A549 (cell line): ENCODE measurements at regions not wholly inside any gene's neighbourhood (a gene's known extent, or its start where the extent isn't known, plus 50 kb on each side); places are given as distances from the start of the nearest gene placed in this dataset.
"Not testable (repeated sequence)": the region's sequence is repeated elsewhere in the genome, so short reads cannot be mapped to it uniquely, and the experiment has no call there.

ENCODE experiments used
- ATAC-seq, 2 experiments: fragments of 200-7000 bp in 1 of 2; fragments of >200 bp in 1 of 2; cut with Nextera tagmentation in 1 of 2; cut with Tn5 transposase in 1 of 2; 3 replicates each; pipeline versions ENCODE4 v1.8.0 to v1.9.1; 2018 to 2020; ENCODE audit warnings: mild to moderate bottlenecking in 1 of 2, moderate library complexity in 1 of 2
- CTCF ChIA-PET: fragments of 300-600 bp; sonication (Branson Sonifier 250); formaldehyde crosslinking; extraction: SDS; loops from one replicate; lab custom pipeline; 2021; ENCODE audit warnings: antibody characterized with exemption, inconsistent platforms; lab: Yijun Ruan, JAX
- POLR2A ChIA-PET: fragments of 350-600 bp; formaldehyde crosslinking; extraction: SDS; loops from one replicate; lab custom pipeline; 2021; ENCODE audit warnings: antibody characterized with exemption, inconsistent platforms; lab: Yijun Ruan, JAX
- DNase-seq, 2 experiments: peaks; one replicate each; pipeline versions ENCODE4 v3.0.0 to v3.0.0-alpha.2; 2011 to 2016; ENCODE audit warnings: low read depth in 1 of 2, low spot score in 1 of 2
- FAIRE-seq: peaks from 2 replicates; lab custom pipeline; 2011; peaks lifted over from hg19 to GRCh38; lab: Jason Lieb, UNC
- H3K27ac ChIP-seq, 2 experiments: fragments of >200 bp; sonication (Bioruptor Twin); formaldehyde crosslinking; 3 replicates each; pipeline ENCODE4 v1.5.1; 2016 to 2017
- H3K4me1 ChIP-seq: fragments of >200 bp; sonication (Bioruptor Twin); formaldehyde crosslinking; 3 replicates; pipeline ENCODE4 v1.6.1; 2016
- H3K4me2 ChIP-seq: fragments of >200 bp; sonication (Bioruptor Twin); formaldehyde crosslinking; 3 replicates; pipeline ENCODE4 v1.6.1; 2016
- H3K4me3 ChIP-seq: fragments of >200 bp; sonication (Bioruptor Twin); formaldehyde crosslinking; 3 replicates; pipeline ENCODE4 v1.5.1; 2016
- H3K9me3 ChIP-seq: fragments of >200 bp; sonication (Bioruptor Twin); formaldehyde crosslinking; 3 replicates; pipeline ENCODE4 v1.6.1; 2016
- CBX8 ChIP-seq: fragments of 200-600 bp; sonication (generic); IDR thresholded peaks from 2 replicates; pipeline ENCODE4 v1.6.1; 2016
- EHMT2 ChIP-seq: fragments of 200-600 bp; sonication (generic); IDR thresholded peaks from 2 replicates; pipeline ENCODE4 v1.6.1; 2016; ENCODE audit warnings: antibody characterized with exemption, low read depth, mild to moderate bottlenecking, moderate library complexity
- EP300 ChIP-seq, 2 experiments: fragments of >200 bp; sonication (Bioruptor Twin); formaldehyde crosslinking; IDR thresholded peaks; 2 replicates in 1 of 2; 3 replicates in 1 of 2; pipeline ENCODE4 v1.6.1; 2016 to 2017
- FOSB ChIP-seq: fragments of 250-450 bp; sonication (Bioruptor Pico); IDR thresholded peaks from 2 replicates; pipeline ENCODE4 v1.5.0; 2020; ENCODE audit warnings: mild to moderate bottlenecking, moderate library complexity
- HOXA7 ChIP-seq: fragments of 250-450 bp; sonication (Bioruptor Pico); IDR thresholded peaks from 2 replicates; pipeline ENCODE4 v1.5.0; 2020; ENCODE audit warnings: mild to moderate bottlenecking, moderate library complexity
- PHF8 ChIP-seq: fragments of 200-600 bp; sonication (generic); IDR thresholded peaks from 2 replicates; pipeline ENCODE4 v1.6.1; 2016; ENCODE audit warnings: low read depth, mild to moderate bottlenecking, antibody characterized with exemption, moderate library complexity, borderline replicate concordance
- RAD21 ChIP-seq, 2 experiments: fragments of >200 bp in 1 of 2; sonication (Bioruptor Twin) in 1 of 2; formaldehyde crosslinking in 1 of 2; IDR thresholded peaks in 1 of 2; conservative IDR thresholded peaks in 1 of 2; 2 replicates in 1 of 2; 3 replicates in 1 of 2; pipeline ENCODE4 v1.6.1; 2012 to 2018; ENCODE audit warnings: inconsistent platforms in 1 of 2
- RNF2 ChIP-seq: fragments of 200-600 bp; sonication (generic); IDR thresholded peaks from 2 replicates; pipeline ENCODE4 v1.6.1; 2016; ENCODE audit warnings: low read depth, mild to moderate bottlenecking, antibody characterized with exemption, moderate library complexity, borderline replicate concordance
- SMC3 ChIP-seq: fragments of >200 bp; sonication (Bioruptor Twin); formaldehyde crosslinking; IDR thresholded peaks from 3 replicates; pipeline ENCODE4 v1.6.1; 2018; ENCODE audit warnings: inconsistent platforms
- TFCP2L1 ChIP-seq: fragments of 250-450 bp; sonication (Bioruptor Pico); IDR thresholded peaks from 2 replicates; pipeline ENCODE4 v1.5.0; 2021; ENCODE audit warnings: mild to moderate bottlenecking
- ZFP36 ChIP-seq: fragments of 450-650 bp; IDR thresholded peaks from 2 replicates; pipeline ENCODE4 v1.6.1; 2014; ENCODE audit warnings: borderline replicate concordance; ENCODE audit not compliant: partially characterized antibody
- ZSCAN20 ChIP-seq: fragments of 250-450 bp; sonication (Bioruptor Pico); IDR thresholded peaks from 2 replicates; pipeline ENCODE4 v1.8.0; 2022; ENCODE audit warnings: mild to moderate bottlenecking, moderate library complexity
- whole genome bisulfite sequencing: methylation state at CpG from one replicate; pipeline ENCODE4 v1.1.6; 2017; ENCODE audit errors: missing lambda C conversion rate; 5-methylcytosine and 5-hydroxymethylcytosine counted together
- TF ChIP-seq, protein P1 (sequence below): fragments of 200-600 bp; sonication (generic); IDR thresholded peaks from 2 replicates; pipeline ENCODE4 v1.6.1; 2016; ENCODE audit warnings: antibody characterized with exemption, mild to moderate bottlenecking, moderate library complexity
- TF ChIP-seq, protein P2 (sequence below): IDR thresholded peaks from 2 replicates; pipeline ENCODE4 v1.6.1; 2012

DNA sequence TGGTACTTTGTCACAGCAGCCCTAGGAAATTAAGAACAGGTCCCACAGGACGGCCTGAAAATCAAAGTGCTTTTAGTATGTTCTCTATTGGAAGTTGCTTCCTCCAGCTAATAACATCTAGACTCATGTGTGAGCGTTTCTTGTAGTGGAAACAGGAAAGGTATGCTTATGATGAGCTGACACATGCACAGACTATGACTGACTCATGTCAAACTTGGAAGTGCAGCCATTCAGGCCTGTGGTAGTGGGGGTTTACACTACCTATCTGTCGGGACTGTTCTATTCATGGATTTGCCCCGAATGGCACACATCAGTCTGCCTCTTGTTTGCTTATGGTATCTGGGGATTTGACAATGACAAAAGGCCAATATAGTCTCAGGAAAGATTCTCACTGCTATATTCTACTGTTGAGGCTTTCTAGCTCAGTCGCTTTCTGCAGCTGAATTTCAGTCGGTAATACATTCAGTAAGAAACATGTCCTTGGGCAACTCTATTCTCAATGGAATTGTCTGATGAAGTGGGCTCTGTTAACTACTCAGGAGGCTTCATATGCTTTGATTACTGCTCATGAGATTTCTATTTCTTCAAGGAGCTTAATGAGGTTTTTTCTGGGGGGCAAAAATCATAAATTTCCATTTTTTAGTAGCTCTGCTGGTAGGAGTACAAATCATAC, 270.3 kb upstream of the DAAM1 start (continued):
- TF ChIP-seq, protein P1, sequence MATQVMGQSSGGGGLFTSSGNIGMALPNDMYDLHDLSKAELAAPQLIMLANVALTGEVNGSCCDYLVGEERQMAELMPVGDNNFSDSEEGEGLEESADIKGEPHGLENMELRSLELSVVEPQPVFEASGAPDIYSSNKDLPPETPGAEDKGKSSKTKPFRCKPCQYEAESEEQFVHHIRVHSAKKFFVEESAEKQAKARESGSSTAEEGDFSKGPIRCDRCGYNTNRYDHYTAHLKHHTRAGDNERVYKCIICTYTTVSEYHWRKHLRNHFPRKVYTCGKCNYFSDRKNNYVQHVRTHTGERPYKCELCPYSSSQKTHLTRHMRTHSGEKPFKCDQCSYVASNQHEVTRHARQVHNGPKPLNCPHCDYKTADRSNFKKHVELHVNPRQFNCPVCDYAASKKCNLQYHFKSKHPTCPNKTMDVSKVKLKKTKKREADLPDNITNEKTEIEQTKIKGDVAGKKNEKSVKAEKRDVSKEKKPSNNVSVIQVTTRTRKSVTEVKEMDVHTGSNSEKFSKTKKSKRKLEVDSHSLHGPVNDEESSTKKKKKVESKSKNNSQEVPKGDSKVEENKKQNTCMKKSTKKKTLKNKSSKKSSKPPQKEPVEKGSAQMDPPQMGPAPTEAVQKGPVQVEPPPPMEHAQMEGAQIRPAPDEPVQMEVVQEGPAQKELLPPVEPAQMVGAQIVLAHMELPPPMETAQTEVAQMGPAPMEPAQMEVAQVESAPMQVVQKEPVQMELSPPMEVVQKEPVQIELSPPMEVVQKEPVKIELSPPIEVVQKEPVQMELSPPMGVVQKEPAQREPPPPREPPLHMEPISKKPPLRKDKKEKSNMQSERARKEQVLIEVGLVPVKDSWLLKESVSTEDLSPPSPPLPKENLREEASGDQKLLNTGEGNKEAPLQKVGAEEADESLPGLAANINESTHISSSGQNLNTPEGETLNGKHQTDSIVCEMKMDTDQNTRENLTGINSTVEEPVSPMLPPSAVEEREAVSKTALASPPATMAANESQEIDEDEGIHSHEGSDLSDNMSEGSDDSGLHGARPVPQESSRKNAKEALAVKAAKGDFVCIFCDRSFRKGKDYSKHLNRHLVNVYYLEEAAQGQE, result no peak
- no peak for TF ChIP-seq TFCP2L1
- no peak for TF ChIP-seq CBX8

DNA sequence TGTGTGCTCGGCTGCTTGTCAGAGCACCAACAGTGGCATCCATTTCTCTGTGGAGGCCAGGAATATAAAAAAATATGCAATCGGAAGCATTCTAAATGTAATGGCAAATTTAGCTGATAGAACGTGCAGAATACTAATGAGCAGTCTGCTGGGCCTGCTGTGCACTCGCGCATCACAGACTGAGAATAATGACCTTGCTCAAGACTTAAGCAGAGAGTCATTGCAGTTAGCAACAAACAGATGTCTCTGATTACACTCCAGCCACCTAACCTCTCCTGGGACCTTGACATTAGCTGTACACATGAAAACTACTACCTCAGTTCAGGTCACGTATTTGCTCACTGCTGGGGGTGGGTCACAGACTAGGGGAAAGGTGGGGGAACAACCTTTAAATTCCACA, 269.2 kb upstream of the DAAM1 start:
- Histone ChIP-seq H3K4me1 (no peaks in the 10 kb centered on the region; the same call in 2 of the 3 replicates), H3K4me2 (no peak overlapping the region), H3K4me3 (no peak overlapping the region), H3K9me3 (no peaks in the 10 kb centered on the region), H3K27ac (no peak overlapping the region)
- DNase-seq (no peak), ATAC-seq (no peak), FAIRE-seq (no peak)
- ChIA-PET POLR2A (no interaction called here), CTCF (interaction anchor here (1.5 kb wide), 1 partner anchor 95 kb away, joined by 4 read pairs; no protein-coding TSS in a partner anchor)
- TF ChIP-seq RNF2, result no peak
- TF ChIP-seq HOXA7, result no peak
- WGBS, result 76% methylated on average over 6 of the region's 6 CpGs

DNA sequence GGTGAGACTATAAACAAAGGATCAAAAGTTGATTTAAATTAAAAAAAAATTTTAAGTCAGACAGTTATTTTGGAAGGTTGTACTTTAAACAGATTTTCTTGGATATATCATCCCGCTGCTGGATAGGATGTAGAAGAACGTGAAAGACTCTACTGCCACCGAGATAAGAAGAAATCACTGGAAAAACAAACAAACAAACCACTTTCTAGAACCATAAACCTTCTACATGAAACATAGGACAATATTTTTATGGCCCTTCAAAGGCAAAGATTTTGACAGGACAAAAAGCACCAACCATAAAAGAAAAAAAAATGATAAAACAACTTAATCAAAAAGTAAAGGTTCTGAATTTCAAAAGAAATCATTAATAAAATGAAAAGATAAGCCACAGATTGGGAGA, 268.2 kb upstream of the DAAM1 start:
- TF ChIP-seq ZFP36, result no peak
- no peak for TF ChIP-seq SMC3
- TF ChIP-seq EP300 (IDR thresholded peaks at IDR 0.05), result no peak
- TF ChIP-seq PHF8, result no peak
- TF ChIP-seq ZSCAN20 (CRISPR knock-in tag), result no peak
- no peak for TF ChIP-seq FOSB
- no peak for TF ChIP-seq RAD21 (conservative IDR thresholded peaks at IDR 0.05 in 1 of 2, IDR thresholded peaks at IDR 0.05 in 1 of 2)
- TF ChIP-seq EHMT2, result no peak
- TF ChIP-seq, protein P2, sequence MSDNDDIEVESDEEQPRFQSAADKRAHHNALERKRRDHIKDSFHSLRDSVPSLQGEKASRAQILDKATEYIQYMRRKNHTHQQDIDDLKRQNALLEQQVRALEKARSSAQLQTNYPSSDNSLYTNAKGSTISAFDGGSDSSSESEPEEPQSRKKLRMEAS, result no peak
- FAIRE-seq (no peak), ATAC-seq (no peak), DNase-seq (no peak)
- H3K27ac ChIP-seq, result no peak overlapping the region
- POLR2A ChIA-PET, result interaction anchor here (0.8 kb wide), 1 partner anchor 8 kb away, joined by 5 read pairs; no protein-coding TSS in a partner anchor
- CTCF ChIA-PET, result no interaction called here
- H3K4me3 ChIP-seq, result no peak overlapping the region
- no peaks in the 10 kb centered on the region; the same call in 2 of the 3 replicates for H3K4me1 ChIP-seq
- 34% methylated on average over 3 of the region's 3 CpGs for WGBS
- H3K9me3 ChIP-seq, result no peaks in the 10 kb centered on the region
- no peak overlapping the region for H3K4me2 ChIP-seq

DNA sequence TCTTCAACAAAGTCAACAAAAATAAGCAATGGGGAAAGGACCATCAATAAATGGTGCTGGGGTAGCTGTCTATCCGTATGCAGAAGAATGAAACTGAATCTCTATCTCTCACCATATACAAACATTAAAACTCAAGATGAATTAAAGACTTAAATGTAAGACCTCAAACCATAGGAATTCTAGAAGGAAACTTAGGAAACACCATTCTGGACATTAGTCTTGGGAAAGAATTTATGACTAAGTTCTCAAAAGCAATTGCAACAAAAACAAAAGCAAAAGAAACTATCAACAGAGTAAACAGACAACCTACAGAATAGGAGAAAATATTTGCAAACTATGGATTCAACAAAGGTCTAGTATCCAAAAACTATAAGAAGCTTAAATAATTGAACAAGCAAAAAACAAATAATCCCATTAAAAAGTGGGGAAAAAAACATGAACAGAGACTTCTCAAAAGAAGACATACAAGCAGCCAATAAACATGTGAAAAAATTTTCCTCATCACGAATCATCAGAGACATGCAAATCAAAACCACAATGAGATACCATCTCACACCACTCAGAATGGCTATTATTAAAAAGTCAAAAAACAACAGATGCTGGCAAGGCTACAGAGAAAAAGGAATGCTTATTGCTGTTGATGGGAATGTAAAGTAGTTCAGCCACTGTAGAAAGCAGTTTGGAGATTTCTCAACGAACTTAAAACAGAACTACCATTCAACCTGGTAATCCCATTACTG, 266.1 kb upstream of the DAAM1 start:
- POLR2A ChIA-PET, DNase-seq, H3K27ac ChIP-seq, H3K9me3 ChIP-seq, H3K4me2 ChIP-seq, FAIRE-seq, H3K4me3 ChIP-seq, H3K4me1 ChIP-seq, ATAC-seq, CTCF ChIA-PET: not testable (repeated sequence)
- WGBS, result 17% methylated on average over 3 of the region's 3 CpGs
